ENCODE measurements at regions not wholly inside any gene's neighbourhood (a gene's known extent, or its start where the extent isn't known, plus 50 kb on each side); places are given as distances from the start of the nearest gene placed in this dataset.
"Not testable (repeated sequence)": the region's sequence is repeated elsewhere in the genome, so short reads cannot be mapped to it uniquely, and the experiment has no call there.

- DNase-seq: no peak
These were observed 643.0 kb upstream of the GOLIM4 start for GRCh38 chr3:168738527-168739325.

GRCh38 chr3:168736202-168736601 is 640.5 kb upstream of the GOLIM4 start:
- DNase-seq: no peak

GRCh38 chr3:168730073-168730472 is 634.3 kb upstream of the GOLIM4 start:
- no peak for DNase-seq

- DNase-seq: no peak
These were observed 626.4 kb upstream of the GOLIM4 start for GRCh38 chr3:168722091-168722490.

- DNase-seq: no peak
These were observed 619.0 kb upstream of the GOLIM4 start for GRCh38 chr3:168714609-168715240.

GRCh38 chr3:168709073-168709472 is 613.3 kb upstream of the GOLIM4 start:
- no peak for DNase-seq

- DNase-seq: no peak
These were observed 612.2 kb upstream of the GOLIM4 start for GRCh38 chr3:168707900-168708299.

GRCh38 chr3:168705412-168705811 is 609.7 kb upstream of the GOLIM4 start:
- DNase-seq: no peak

- no peak for DNase-seq
These were observed 600.3 kb upstream of the GOLIM4 start for GRCh38 chr3:168696051-168696450.

GRCh38 chr3:168693870-168694269 is 598.1 kb upstream of the GOLIM4 start:
- DNase-seq: no peak

- DNase-seq: no peak
These were observed 592.5 kb upstream of the GOLIM4 start for GRCh38 chr3:168688267-168688666.

GRCh38 chr3:168684519-168684918 is 588.8 kb upstream of the GOLIM4 start:
- no peak for DNase-seq

GRCh38 chr3:168678730-168679129 is 583.0 kb upstream of the GOLIM4 start:
- DNase-seq: no peak

GRCh38 chr3:168671091-168671490 is 575.4 kb upstream of the GOLIM4 start:
- DNase-seq: no peak

- not testable (repeated sequence) for DNase-seq
These were observed 565.3 kb upstream of the GOLIM4 start for GRCh38 chr3:168660879-168661657.

GRCh38 chr3:168659015-168659414 is 563.3 kb upstream of the GOLIM4 start:
- no peak for DNase-seq

- no peak for DNase-seq
These were observed 559.9 kb upstream of the GOLIM4 start for GRCh38 chr3:168655611-168656010.

GRCh38 chr3:168654700-168655099 is 559.0 kb upstream of the GOLIM4 start:
- DNase-seq: no peak

GRCh38 chr3:168653255-168653654 is 557.5 kb upstream of the GOLIM4 start:
- no peak for DNase-seq

GRCh38 chr3:168648321-168648720 is 552.6 kb upstream of the GOLIM4 start:
- DNase-seq: no peak

- no peak for DNase-seq
These were observed 551.9 kb upstream of the GOLIM4 start for GRCh38 chr3:168647582-168647981.

GRCh38 chr3:168645180-168645579 is 549.5 kb upstream of the GOLIM4 start:
- no peak for DNase-seq

GRCh38 chr3:168628549-168628948 is 532.8 kb upstream of the GOLIM4 start:
- DNase-seq: no peak

GRCh38 chr3:168625477-168625876 is 529.8 kb upstream of the GOLIM4 start:
- DNase-seq: no peak
